Erythroblast (primary cell): ENCODE measurements at regions not wholly inside any gene's neighbourhood (a gene's known extent, or its start where the extent isn't known, plus 50 kb on each side); places are given as distances from the start of the nearest gene placed in this dataset.

ENCODE experiments used
- GATA1 ChIP-seq: IDR thresholded peaks from 2 replicates; pipeline ENCODE4 v1.6.1; 2011; ENCODE audit warnings: low read depth, mild to moderate bottlenecking, control low read depth, low read length, moderate library complexity
- POLR2A ChIP-seq: IDR thresholded peaks from 2 replicates; pipeline ENCODE4 v1.6.1; 2011; ENCODE audit warnings: mild to moderate bottlenecking, low read length

- TF ChIP-seq POLR2A (no peak), GATA1 (no peak)
These were observed 175.3 kb downstream of the INHBB start for GRCh38 chr2:120520929-120521912.
